Tongue (tissue), 1 donor: ENCODE measurements at regions not wholly inside any gene's neighbourhood (a gene's known extent, or its start where the extent isn't known, plus 50 kb on each side); places are given as distances from the start of the nearest gene placed in this dataset.

ENCODE experiments used
- DNase-seq: peaks from one replicate; pipeline ENCODE4 v3.0.0-alpha.2; 2015

- DNase-seq: no peak
Observed at GRCh38 chr20:48358176-48359054, 469.4 kb downstream of the PREX1 start.

- no peak for DNase-seq
Observed at GRCh38 chr20:48357714-48358113, 470.1 kb downstream of the PREX1 start.

- DNase-seq: no peak
Observed at GRCh38 chr20:48354903-48355302, 472.9 kb downstream of the PREX1 start.

GRCh38 chr20:48354320-48354876 is 473.4 kb downstream of the PREX1 start:
- DNase-seq: no peak

- no peak for DNase-seq
Observed at GRCh38 chr20:48352628-48353027, 475.2 kb downstream of the PREX1 start.

GRCh38 chr20:48352042-48352441 is 475.8 kb downstream of the PREX1 start:
- no peak for DNase-seq

- DNase-seq: no peak
Observed at GRCh38 chr20:48350313-48350988, 477.3 kb downstream of the PREX1 start.

- no peak for DNase-seq
Observed at GRCh38 chr20:48349656-48350055, 478.1 kb downstream of the PREX1 start.

- no peak for DNase-seq
Observed at GRCh38 chr20:48348022-48348421, 479.8 kb downstream of the PREX1 start.

GRCh38 chr20:48342822-48343513 is 484.8 kb downstream of the PREX1 start:
- DNase-seq: no peak

GRCh38 chr20:48340883-48341281 is 486.9 kb downstream of the PREX1 start:
- DNase-seq: peak; percentile 23

- no peak for DNase-seq
Observed at GRCh38 chr20:48339986-48340882, 487.6 kb downstream of the PREX1 start.

- peak; percentile 83 for DNase-seq
Observed at GRCh38 chr20:48339190-48339985, 488.4 kb downstream of the PREX1 start.

- no peak for DNase-seq
Observed at GRCh38 chr20:48338717-48339116, 489.1 kb downstream of the PREX1 start.

- no peak for DNase-seq
Observed at GRCh38 chr20:48336597-48336996, 491.2 kb downstream of the PREX1 start.

- DNase-seq: peak; percentile 81
Observed at GRCh38 chr20:48335308-48336050, 492.3 kb downstream of the PREX1 start.

GRCh38 chr20:48333707-48334106 is 494.1 kb downstream of the PREX1 start:
- DNase-seq: no peak

GRCh38 chr20:48332555-48332954 is 495.2 kb downstream of the PREX1 start:
- peak; percentile 38 for DNase-seq

- DNase-seq: no peak
Observed at GRCh38 chr20:48331518-48332286, 496.1 kb downstream of the PREX1 start.
